ENCODE measurements at regions not wholly inside any gene's neighbourhood (a gene's known extent, or its start where the extent isn't known, plus 50 kb on each side); places are given as distances from the start of the nearest gene placed in this dataset.

DNA sequence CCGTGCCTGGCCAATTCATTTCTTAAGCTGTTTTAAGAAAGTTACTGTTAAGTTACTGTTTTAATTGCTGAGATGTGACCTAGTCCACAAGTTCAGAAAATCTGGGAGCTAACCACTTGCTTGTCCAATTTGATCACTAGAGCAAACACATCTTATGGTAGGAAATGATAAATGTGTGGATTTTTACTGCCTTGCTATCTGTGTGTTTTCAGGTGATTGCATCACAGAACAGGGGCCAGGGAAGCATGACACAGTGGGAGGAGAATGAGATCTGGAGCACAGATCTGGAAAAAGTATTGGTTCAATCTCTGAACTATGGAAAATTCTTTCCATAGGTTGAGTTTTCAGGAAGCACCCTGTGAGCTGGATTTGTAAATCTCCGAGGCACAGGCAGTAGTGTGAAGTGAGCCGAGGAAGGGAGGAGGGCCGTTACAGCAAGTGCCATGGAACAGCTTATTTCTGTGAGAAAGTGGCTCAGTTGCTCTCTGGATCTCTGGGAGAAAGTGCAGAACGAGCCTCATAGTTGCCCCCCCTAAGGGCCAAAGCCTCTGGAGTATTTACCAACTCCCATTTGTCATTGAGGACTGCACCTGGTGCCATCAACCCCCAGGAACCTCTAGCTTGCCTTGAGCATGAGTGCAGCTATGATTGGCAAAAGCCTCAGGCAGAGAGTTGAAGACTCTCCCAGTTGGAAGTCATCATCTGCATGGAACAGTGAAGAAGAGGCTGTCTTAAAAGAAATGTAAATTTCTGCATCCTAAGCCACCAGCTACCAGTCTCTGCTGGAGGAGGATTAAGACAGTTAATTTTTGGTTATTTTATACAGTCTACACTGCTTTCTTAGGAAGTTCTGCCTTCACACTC, 161.8 kb upstream of the CLINT1 start:
- DNase-seq (ENCODE audit: low spot score): peak; percentile 40

- DNase-seq (ENCODE audit: low spot score): no peak
Observed at GRCh38 chr5:158017469-158017868, 158.5 kb upstream of the CLINT1 start.

DNA sequence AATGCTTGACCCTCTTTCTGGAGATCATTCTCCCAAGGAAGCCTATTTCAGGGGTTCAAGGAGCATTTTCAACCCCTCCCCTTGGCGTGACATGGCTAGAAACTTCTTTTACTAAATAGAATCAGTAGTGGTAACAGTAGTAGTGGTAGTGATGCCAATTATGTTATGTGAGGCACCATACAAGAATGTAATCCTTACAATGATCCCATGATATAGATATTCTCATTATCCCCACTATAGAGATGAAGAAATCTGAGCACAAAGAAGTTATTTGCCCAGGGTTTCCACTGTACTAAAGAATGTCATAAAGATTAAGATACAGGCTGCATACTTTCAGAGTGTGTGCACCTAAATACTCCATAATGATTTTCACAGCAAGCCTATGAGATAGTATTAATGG, 155.4 kb upstream of the CLINT1 start:
- no peak for DNase-seq (ENCODE audit: low spot score)

- DNase-seq (ENCODE audit: low spot score): peak; percentile 45
Observed at GRCh38 chr5:158013939-158014338, 155.0 kb upstream of the CLINT1 start.

GRCh38 chr5:158013303-158013702, 154.4 kb upstream of the CLINT1 start:
- no peak for DNase-seq (ENCODE audit: low spot score)

- no peak for DNase-seq (ENCODE audit: low spot score)
Observed at GRCh38 chr5:158011422-158011821, 152.5 kb upstream of the CLINT1 start.

- no peak for DNase-seq (ENCODE audit: low spot score)
Observed at GRCh38 chr5:158010831-158011230, 151.9 kb upstream of the CLINT1 start.

DNA sequence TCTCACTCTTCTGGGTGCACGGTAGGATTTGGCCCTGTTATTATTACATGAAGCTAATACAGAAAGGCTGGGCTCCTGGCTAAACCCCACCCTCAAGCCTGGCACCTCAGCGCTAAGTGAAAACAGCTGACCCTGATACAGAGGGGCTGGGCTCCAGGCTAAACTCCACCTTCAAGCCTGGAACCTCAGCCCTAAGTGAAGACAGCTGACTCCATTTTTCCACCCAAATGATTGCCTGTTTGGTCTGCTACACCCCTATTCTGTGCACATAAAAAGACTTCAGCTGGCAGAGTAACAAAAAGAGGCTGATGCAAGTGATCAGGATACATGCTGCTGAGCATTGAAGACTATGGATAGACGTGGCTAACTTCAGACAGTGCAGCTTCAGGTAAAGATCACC, 148.4 kb upstream of the CLINT1 start:
- no peak for DNase-seq (ENCODE audit: low spot score)

DNA sequence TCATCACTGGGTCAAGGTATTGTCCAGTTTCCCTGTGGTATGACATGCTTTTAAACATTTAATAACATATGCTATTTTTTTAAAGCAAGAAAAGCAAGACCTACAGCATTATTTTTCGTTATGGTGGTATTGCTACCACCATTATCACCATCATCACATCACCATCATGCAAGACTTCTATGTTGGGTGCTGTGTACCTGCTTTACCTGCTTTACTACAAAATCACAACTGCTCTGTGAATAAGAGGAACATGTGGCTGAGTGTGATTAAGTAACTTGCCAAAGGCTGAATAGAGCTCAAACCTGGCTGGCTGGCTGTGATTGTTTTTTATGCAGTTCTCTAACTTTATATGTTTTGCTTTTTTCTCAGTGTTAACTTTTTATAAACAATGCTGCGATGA, 140.8 kb upstream of the CLINT1 start:
- DNase-seq (ENCODE audit: low spot score): no peak

GRCh38 chr5:157997991-157998504, 139.1 kb upstream of the CLINT1 start:
- DNase-seq (ENCODE audit: low spot score): no peak

GRCh38 chr5:157994906-157995519, 136.1 kb upstream of the CLINT1 start:
- peak; percentile 71 for DNase-seq (ENCODE audit: low spot score)

GRCh38 chr5:157993986-157994691, 135.2 kb upstream of the CLINT1 start:
- no peak for DNase-seq (ENCODE audit: low spot score)

- DNase-seq (ENCODE audit: low spot score): no peak
Observed at GRCh38 chr5:157993201-157993600, 134.3 kb upstream of the CLINT1 start.

DNA sequence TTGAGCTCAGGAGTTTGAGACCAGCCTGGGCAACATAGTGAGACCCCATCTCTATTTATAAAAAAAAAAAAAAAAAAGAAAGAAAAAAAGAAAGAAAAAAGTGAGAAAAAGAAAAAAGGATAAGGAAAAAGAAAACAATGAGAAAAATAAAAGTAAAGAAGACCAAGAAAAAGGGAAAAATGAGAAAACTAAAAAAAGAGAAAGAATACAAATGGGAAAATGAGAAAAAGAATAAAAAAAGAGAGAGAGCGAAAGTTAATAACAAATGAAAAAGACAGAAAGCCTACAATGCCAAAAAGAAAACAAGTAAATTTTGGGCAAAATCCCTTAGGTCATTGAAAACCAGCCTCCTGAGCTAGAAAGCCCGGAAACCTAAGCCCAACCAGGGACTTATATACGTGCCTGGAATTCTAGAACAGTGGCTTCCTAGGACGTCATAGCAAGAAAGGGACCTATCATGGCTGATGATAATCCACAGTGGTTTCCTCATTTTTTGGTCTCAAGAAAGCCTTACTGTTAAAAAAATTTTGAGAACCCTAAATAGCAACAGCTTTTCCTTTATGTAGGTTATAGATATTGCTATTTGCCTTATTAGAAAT, 131.7 kb upstream of the CLINT1 start:
- no peak for DNase-seq (ENCODE audit: low spot score)

GRCh38 chr5:157989296-157989695, 130.4 kb upstream of the CLINT1 start:
- no peak for DNase-seq (ENCODE audit: low spot score)

DNA sequence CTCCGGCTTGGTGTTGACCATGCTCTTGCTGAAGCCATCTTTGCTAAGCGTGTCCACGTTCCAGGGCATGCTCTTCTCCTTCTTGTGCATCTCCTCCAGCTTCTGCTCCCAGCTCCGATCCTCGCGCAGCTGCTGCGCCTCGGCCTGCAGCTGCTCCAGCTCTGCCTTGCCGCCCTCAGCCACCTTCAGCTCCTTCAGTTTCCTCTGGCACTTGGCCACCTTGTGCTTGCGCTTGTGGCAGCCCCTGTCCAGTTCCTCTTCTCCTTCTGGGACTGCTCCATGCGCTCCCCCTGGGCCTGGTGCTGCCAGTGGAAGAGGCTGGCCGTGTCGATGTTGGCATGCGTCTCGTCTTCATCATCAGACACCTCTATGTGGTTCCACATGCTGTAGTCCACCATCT, 128.3 kb upstream of the CLINT1 start:
- DNase-seq (ENCODE audit: low spot score): no peak

DNA sequence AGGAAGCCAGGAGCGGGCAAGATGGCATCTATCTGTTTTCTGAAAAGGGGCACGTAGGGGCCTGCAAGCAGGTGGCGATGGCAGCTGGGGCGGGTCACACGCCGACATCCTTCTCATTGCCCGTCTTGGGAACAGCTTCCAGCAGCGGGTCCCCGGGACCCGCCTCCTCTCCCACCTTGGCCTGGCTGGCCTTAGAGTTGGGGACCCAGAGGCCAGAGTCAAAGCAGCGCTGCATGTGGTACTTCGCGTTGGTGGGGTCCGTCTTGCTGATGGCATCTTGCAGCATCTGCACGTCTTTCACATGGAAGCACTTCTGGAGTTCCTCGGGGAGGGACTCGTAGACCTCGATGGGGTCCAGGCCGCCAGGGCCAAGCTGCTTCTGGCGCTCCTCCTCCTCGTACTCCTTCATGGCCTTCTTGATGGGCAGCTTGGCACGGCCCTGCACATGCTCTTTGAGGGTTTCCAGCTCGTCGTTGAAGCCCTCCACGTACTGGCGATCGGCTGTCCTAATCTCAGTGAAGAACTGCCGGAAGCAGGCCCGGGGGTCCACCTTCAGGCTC, 127.6 kb upstream of the CLINT1 start:
- DNase-seq (ENCODE audit: low spot score): no peak

- no peak for DNase-seq (ENCODE audit: low spot score)
Observed at GRCh38 chr5:157984611-157985010, 125.7 kb upstream of the CLINT1 start.

DNA sequence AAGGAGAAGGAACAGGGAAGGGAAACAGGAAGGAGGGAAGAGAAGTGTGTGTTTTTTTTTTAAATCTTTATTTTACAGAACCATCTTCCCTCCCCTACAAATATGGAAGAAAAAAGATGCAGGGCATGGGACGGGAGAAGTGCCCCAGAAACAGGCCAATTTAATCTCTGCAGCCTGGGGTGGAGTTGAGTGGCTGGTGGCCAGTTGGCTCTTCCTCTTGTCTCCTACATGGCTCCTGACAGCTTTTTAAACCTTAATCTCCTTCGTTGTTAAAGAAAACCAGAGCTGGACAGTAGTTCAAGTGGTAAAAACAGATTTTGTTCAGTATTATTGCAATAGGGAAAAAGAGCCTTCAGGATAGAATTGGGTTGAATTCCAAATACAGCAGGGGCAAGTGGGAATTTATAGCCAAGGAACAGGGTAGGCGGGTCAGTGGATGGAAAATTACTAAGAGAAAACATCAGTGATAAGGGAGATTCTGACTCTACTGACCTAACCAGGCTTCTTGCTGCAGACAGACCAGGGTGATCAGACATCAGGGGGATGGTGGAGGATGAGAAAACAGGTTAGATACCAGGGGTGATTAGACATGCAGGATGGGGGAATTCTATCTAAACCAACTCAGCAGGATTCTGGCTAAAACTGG, 125.1 kb upstream of the CLINT1 start:
- DNase-seq (ENCODE audit: low spot score): no peak

- no peak for DNase-seq (ENCODE audit: low spot score)
Observed at GRCh38 chr5:157978061-157978460, 119.1 kb upstream of the CLINT1 start.

GRCh38 chr5:157976429-157976828, 117.5 kb upstream of the CLINT1 start:
- DNase-seq (ENCODE audit: low spot score): no peak

- no peak for DNase-seq (ENCODE audit: low spot score)
Observed at GRCh38 chr5:157972579-157972978, 113.6 kb upstream of the CLINT1 start.

All from HuH-7 (cell line).